HL-60 (cell line): ENCODE measurements at regions not wholly inside any gene's neighbourhood (a gene's known extent, or its start where the extent isn't known, plus 50 kb on each side); places are given as distances from the start of the nearest gene placed in this dataset.

Source experiments
- DNase-seq, 2 experiments: peaks; one replicate each; pipeline ENCODE4 v3.0.0-alpha.2; 2010 to 2020; ENCODE audit warnings: low read depth in 1 of 2, low spot score in 1 of 2
- H3K27ac ChIP-seq: fragments of 250-450 bp; sonication (Bioruptor Pico); replicated peaks from 2 replicates; pipeline ENCODE4 v1.5.1; 2020; ENCODE audit warnings: mild to moderate bottlenecking, moderate library complexity
- H3K27me3 ChIP-seq: fragments of 250-450 bp; sonication (Bioruptor Pico); 2 replicates; pipeline ENCODE4 v1.5.1; 2021; ENCODE audit warnings: mild to moderate bottlenecking, moderate library complexity; ENCODE audit not compliant: insufficient read depth, poor library complexity, severe bottlenecking
- H3K4me3 ChIP-seq: replicated peaks from 2 replicates; pipeline ENCODE4 v1.5.1; 2011; ENCODE audit warnings: mild to moderate bottlenecking, control low read depth, low read length; ENCODE audit not compliant: insufficient read depth
- GABPA ChIP-seq: IDR thresholded peaks from 2 replicates; pipeline ENCODE4 v1.6.1; 2012; ENCODE audit warnings: low read depth
- POLR2AphosphoS5 ChIP-seq: IDR thresholded peaks from 2 replicates; pipeline ENCODE4 v1.6.1; 2012; ENCODE audit warnings: low read depth
- SPI1 ChIP-seq: IDR thresholded peaks from 2 replicates; pipeline ENCODE4 v1.6.1; 2012; ENCODE audit warnings: low read depth, mild to moderate bottlenecking, borderline replicate concordance
- TF ChIP-seq, protein P1 (sequence below): IDR thresholded peaks from one replicate; pipeline ENCODE4 v1.5.1; 2011; ENCODE audit warnings: low read length, control low read depth, inconsistent platforms; ENCODE audit not compliant: insufficient read depth
- TF ChIP-seq, protein P2 (sequence below): IDR thresholded peaks from 2 replicates; pipeline ENCODE4 v1.6.1; 2012; ENCODE audit warnings: low read depth; ENCODE audit not compliant: insufficient replicate concordance

DNA sequence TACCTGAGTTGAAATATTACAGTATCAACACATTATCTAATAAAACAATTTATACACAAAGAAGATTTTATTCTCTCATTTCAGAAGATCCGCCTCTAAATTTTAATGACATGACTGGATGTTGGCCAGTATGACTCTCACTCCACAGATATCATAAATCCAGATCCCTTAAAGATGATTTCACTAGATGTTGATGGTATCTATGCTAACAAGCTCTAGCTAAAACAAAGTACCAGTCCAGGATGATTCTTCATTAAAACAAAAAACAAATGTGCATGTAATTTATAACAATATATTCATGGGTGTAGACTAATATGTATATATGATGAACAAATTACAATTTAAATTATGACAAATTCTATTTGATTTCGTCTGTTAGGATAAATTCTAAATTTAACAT, 708.4 kb downstream of the SATB2 start:
- H3K27me3 ChIP-seq, result no peaks in the 10 kb centered on the region
- no peak overlapping the region for H3K27ac ChIP-seq
- no peak for DNase-seq
- TF ChIP-seq GABPA (no peak), SPI1 (no peak), POLR2AphosphoS5 (no peak)
- TF ChIP-seq, protein P1, sequence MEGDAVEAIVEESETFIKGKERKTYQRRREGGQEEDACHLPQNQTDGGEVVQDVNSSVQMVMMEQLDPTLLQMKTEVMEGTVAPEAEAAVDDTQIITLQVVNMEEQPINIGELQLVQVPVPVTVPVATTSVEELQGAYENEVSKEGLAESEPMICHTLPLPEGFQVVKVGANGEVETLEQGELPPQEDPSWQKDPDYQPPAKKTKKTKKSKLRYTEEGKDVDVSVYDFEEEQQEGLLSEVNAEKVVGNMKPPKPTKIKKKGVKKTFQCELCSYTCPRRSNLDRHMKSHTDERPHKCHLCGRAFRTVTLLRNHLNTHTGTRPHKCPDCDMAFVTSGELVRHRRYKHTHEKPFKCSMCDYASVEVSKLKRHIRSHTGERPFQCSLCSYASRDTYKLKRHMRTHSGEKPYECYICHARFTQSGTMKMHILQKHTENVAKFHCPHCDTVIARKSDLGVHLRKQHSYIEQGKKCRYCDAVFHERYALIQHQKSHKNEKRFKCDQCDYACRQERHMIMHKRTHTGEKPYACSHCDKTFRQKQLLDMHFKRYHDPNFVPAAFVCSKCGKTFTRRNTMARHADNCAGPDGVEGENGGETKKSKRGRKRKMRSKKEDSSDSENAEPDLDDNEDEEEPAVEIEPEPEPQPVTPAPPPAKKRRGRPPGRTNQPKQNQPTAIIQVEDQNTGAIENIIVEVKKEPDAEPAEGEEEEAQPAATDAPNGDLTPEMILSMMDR, result no peak
- TF ChIP-seq, protein P2, sequence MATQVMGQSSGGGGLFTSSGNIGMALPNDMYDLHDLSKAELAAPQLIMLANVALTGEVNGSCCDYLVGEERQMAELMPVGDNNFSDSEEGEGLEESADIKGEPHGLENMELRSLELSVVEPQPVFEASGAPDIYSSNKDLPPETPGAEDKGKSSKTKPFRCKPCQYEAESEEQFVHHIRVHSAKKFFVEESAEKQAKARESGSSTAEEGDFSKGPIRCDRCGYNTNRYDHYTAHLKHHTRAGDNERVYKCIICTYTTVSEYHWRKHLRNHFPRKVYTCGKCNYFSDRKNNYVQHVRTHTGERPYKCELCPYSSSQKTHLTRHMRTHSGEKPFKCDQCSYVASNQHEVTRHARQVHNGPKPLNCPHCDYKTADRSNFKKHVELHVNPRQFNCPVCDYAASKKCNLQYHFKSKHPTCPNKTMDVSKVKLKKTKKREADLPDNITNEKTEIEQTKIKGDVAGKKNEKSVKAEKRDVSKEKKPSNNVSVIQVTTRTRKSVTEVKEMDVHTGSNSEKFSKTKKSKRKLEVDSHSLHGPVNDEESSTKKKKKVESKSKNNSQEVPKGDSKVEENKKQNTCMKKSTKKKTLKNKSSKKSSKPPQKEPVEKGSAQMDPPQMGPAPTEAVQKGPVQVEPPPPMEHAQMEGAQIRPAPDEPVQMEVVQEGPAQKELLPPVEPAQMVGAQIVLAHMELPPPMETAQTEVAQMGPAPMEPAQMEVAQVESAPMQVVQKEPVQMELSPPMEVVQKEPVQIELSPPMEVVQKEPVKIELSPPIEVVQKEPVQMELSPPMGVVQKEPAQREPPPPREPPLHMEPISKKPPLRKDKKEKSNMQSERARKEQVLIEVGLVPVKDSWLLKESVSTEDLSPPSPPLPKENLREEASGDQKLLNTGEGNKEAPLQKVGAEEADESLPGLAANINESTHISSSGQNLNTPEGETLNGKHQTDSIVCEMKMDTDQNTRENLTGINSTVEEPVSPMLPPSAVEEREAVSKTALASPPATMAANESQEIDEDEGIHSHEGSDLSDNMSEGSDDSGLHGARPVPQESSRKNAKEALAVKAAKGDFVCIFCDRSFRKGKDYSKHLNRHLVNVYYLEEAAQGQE, result no peak
- no peak overlapping the region for H3K4me3 ChIP-seq

DNA sequence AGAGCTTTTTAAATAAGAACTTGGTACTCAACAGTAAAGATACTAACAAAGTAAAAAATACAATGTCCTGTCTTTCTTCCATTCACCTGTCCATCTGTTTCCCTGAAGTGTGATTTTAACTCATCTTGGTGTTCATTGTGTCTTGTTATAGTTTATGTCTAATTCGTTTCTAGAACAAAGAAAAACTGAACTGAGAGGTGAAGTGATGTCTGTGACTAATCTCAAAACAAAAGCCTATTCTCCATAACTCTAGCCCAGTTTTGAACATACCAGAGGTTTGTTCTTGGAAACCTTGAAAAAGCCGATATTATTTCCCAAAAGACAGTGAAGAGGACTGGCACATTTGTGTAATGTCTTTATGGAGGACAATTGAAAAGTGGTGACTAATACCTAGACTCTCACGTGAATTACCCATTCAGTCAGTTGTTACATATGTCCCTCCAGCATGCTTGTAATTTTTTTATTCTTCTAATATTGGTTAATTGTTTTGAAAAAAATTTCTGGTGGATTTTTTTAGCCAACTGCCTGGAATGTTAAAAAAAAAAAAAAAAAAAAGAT, 725.8 kb downstream of the SATB2 start:
- TF ChIP-seq GABPA (no peak), POLR2AphosphoS5 (no peak), SPI1 (no peak)
- TF ChIP-seq, protein P2, result no peak
- TF ChIP-seq, protein P1, result no peak
- Histone ChIP-seq H3K27me3 (no peaks in the 10 kb centered on the region), H3K4me3 (no peak overlapping the region), H3K27ac (no peak overlapping the region)
- no peak for DNase-seq

DNA sequence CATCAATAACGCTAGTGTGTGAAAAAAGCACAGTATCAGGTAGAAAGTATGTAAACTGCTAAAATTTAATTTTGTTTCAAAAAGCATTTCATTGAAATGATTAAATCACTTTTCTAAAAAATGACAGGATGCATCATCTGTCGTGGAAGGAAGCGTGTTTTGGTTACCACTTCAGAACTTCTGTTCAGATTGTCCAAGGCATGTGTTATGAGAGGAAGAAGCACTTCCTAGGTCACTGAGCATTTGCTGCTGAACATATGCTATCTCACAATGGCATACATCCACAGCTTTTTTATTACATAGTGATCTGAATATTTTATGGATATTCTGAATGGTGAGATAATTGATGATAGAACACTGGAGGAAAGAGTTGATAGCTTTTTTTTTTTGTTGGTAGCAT, 737.5 kb downstream of the SATB2 start:
- DNase-seq, result no peak
- peaks cover 3% of the 10 kb centered on the region for H3K27me3 ChIP-seq
- no peak overlapping the region for H3K4me3 ChIP-seq
- TF ChIP-seq SPI1 (no peak), GABPA (no peak), POLR2AphosphoS5 (no peak)
- TF ChIP-seq, protein P1, result no peak
- TF ChIP-seq, protein P2, result no peak
- no peak overlapping the region for H3K27ac ChIP-seq
